GM18517 (cell line): ENCODE measurements at regions not wholly inside any gene's neighbourhood (a gene's known extent, or its start where the extent isn't known, plus 50 kb on each side); places are given as distances from the start of the nearest gene placed in this dataset.

Experiments
- ATAC-seq: cut with Tn5 transposase; IDR thresholded peaks from one replicate; pipeline ENCODE4 v1.9.1; 2021; ENCODE audit warnings: mild to moderate bottlenecking, moderate library complexity; ENCODE audit not compliant: unreplicated experiment

GRCh38 chr2:23132823-23133595 lies 252.0 kb upstream of the KLHL29 start:
- ATAC-seq: no peak

GRCh38 chr2:23134726-23135125 lies 250.3 kb upstream of the KLHL29 start:
- no peak for ATAC-seq

GRCh38 chr2:23135481-23136100 lies 249.4 kb upstream of the KLHL29 start:
- ATAC-seq: no peak

- no peak for ATAC-seq
Observed at GRCh38 chr2:23137166-23137565, 247.8 kb upstream of the KLHL29 start.

GRCh38 chr2:23138701-23139100 lies 246.3 kb upstream of the KLHL29 start:
- ATAC-seq: no peak

GRCh38 chr2:23145460-23145859 lies 239.5 kb upstream of the KLHL29 start:
- ATAC-seq: no peak

- no peak for ATAC-seq
Observed at GRCh38 chr2:23146011-23146410, 239.0 kb upstream of the KLHL29 start.

GRCh38 chr2:23148342-23148741 lies 236.6 kb upstream of the KLHL29 start:
- no peak for ATAC-seq

GRCh38 chr2:23149777-23150176 lies 235.2 kb upstream of the KLHL29 start:
- ATAC-seq: no peak

- no peak for ATAC-seq
Observed at GRCh38 chr2:23153484-23153883, 231.5 kb upstream of the KLHL29 start.

- ATAC-seq: no peak
Observed at GRCh38 chr2:23155022-23155421, 230.0 kb upstream of the KLHL29 start.

GRCh38 chr2:23157812-23158211 lies 227.2 kb upstream of the KLHL29 start:
- ATAC-seq: no peak

- ATAC-seq: no peak
Observed at GRCh38 chr2:23158306-23158705, 226.7 kb upstream of the KLHL29 start.

GRCh38 chr2:23159746-23160405 lies 225.1 kb upstream of the KLHL29 start:
- ATAC-seq: no peak

- ATAC-seq: no peak
Observed at GRCh38 chr2:23164173-23164572, 220.8 kb upstream of the KLHL29 start.

- ATAC-seq: no peak
Observed at GRCh38 chr2:23169896-23170295, 215.1 kb upstream of the KLHL29 start.

- no peak for ATAC-seq
Observed at GRCh38 chr2:23171108-23171507, 213.9 kb upstream of the KLHL29 start.

- no peak for ATAC-seq
Observed at GRCh38 chr2:23178396-23178795, 206.6 kb upstream of the KLHL29 start.

GRCh38 chr2:23183733-23184132 lies 201.2 kb upstream of the KLHL29 start:
- ATAC-seq: no peak

GRCh38 chr2:23198316-23199114 lies 186.5 kb upstream of the KLHL29 start:
- no peak for ATAC-seq
